ENCODE measurements at regions not wholly inside any gene's neighbourhood (a gene's known extent, or its start where the extent isn't known, plus 50 kb on each side); places are given as distances from the start of the nearest gene placed in this dataset.

DNA sequence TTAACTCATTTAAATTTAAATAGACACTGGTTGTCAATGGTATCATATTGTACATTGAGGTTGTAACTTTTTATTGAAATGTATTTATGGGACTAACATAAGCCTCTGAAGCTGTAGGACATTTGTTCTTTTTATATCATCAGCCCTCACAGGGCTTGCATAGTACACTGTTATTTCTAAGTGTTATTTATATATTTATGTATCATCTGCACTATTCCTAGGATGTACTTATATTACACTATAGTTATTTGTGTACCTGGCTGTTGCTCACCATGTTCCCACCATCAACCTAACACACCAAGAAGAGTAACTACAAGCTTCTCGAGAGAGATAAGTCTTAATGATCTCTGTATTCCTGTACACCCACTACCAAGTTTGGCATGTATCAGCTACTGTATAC, 224.7 kb downstream of the PPP1R3A start:
- no peak for DNase-seq (ENCODE audit: low spot score)
- TF ChIP-seq, protein P1, sequence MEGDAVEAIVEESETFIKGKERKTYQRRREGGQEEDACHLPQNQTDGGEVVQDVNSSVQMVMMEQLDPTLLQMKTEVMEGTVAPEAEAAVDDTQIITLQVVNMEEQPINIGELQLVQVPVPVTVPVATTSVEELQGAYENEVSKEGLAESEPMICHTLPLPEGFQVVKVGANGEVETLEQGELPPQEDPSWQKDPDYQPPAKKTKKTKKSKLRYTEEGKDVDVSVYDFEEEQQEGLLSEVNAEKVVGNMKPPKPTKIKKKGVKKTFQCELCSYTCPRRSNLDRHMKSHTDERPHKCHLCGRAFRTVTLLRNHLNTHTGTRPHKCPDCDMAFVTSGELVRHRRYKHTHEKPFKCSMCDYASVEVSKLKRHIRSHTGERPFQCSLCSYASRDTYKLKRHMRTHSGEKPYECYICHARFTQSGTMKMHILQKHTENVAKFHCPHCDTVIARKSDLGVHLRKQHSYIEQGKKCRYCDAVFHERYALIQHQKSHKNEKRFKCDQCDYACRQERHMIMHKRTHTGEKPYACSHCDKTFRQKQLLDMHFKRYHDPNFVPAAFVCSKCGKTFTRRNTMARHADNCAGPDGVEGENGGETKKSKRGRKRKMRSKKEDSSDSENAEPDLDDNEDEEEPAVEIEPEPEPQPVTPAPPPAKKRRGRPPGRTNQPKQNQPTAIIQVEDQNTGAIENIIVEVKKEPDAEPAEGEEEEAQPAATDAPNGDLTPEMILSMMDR (IDR thresholded peaks at IDR 0.05) = no peak
- Histone ChIP-seq H3K4me1 (no peaks in the 10 kb centered on the region), H3K4me3 (no peak overlapping the region), H3K27ac (no peak overlapping the region), H3K36me3 (no peaks in the 10 kb centered on the region), H3K9me3 (no peaks in the 10 kb centered on the region), H3K27me3 (no peaks in the 10 kb centered on the region)

DNA sequence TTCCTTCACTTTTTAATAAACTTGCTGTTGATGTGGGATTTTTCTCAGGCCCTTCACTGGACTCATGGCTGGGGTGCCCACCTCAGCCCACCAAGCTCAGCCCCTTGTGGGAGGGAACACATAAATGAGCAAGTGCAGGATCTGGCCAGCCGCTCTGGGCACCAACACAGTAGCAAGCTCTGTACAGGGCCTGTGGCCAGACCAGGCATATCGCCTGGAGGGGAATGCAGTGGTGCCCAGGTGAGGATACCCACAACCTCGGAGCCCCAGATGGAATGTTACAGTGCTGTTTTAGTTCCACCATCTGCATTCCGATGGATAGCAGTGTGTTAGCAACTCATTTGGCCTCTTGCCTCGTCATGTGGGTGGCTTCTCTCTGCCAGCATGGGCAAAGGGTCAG, 234.6 kb downstream of the PPP1R3A start:
- no peak for DNase-seq (ENCODE audit: low spot score)
- TF ChIP-seq, protein P1 (IDR thresholded peaks at IDR 0.05) = no peak
- Histone ChIP-seq H3K9me3 (no peaks in the 10 kb centered on the region), H3K27me3 (no peaks in the 10 kb centered on the region), H3K27ac (no peak overlapping the region), H3K36me3 (no peaks in the 10 kb centered on the region), H3K4me1 (no peaks in the 10 kb centered on the region), H3K4me3 (no peak overlapping the region)

DNA sequence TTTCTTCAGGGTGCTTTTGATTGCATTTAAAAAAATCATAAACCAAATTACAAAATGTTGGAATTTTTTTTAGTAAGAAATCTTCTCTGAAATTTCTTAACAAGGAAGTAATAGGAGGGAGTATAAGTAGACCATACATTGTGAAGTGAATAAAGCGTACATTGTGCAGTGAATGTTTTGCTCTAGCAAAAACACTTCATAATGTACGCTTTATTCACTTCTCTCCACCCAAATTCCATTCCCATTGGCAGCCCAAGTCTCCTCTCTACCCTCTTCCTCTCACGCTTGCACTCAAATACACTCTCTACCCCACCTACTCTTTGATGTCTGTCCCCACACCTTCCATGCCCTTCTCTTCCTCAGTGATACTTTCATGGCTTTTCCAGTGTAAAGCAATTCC, 241.0 kb downstream of the PPP1R3A start:
- Histone ChIP-seq H3K27ac (no peak overlapping the region), H3K4me1 (no peaks in the 10 kb centered on the region), H3K4me3 (no peak overlapping the region), H3K9me3 (no peaks in the 10 kb centered on the region), H3K36me3 (no peaks in the 10 kb centered on the region), H3K27me3 (no peaks in the 10 kb centered on the region)
- TF ChIP-seq, protein P1 (IDR thresholded peaks at IDR 0.05) = no peak
- DNase-seq (ENCODE audit: low spot score) = no peak

DNA sequence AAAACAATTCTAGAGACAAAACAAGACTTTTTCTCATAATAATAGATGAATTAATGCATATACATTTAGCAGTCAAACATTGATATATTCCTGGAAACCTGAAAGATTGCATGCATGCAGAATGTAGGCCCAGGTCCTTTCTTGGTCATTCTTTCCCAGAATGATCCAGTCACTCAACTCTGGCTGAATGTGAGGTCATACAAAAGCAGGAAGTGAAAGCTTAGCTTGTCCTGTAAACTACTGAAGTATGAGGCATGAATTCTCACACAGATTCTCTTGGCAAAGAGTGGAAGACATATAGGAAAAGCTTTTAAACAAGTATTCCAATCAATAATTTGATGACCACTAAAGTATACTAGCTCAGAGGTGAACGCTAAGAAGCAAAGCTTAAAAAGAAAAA, 253.9 kb downstream of the PPP1R3A start:
- TF ChIP-seq, protein P1 (IDR thresholded peaks at IDR 0.05) = no peak

GRCh38 chr7:113659416-113659815, 259.4 kb downstream of the PPP1R3A start:
- Histone ChIP-seq H3K9me3 (peaks cover 0 to 7% of the 10 kb centered on the region in 2 donors), H3K27me3 (no peaks in the 10 kb centered on the region), H3K27ac (no peak overlapping the region), H3K4me3 (no peak overlapping the region), H3K4me1 (no peaks in the 10 kb centered on the region), H3K36me3 (no peaks in the 10 kb centered on the region)
- no peak for DNase-seq (ENCODE audit: low spot score)
- TF ChIP-seq, protein P1 (IDR thresholded peaks at IDR 0.05) = no peak

More for the DNA sequence above, 253.9 kb downstream of the PPP1R3A start:
- DNase-seq (ENCODE audit: low spot score) = no peak
- H3K36me3 ChIP-seq = no peaks in the 10 kb centered on the region
- no peaks in the 10 kb centered on the region for H3K4me1 ChIP-seq
- no peak overlapping the region for H3K4me3 ChIP-seq
- no peak overlapping the region for H3K27ac ChIP-seq
- peaks cover 0 to 15% of the 10 kb centered on the region in 2 donors for H3K9me3 ChIP-seq
- no peaks in the 10 kb centered on the region for H3K27me3 ChIP-seq

DNA sequence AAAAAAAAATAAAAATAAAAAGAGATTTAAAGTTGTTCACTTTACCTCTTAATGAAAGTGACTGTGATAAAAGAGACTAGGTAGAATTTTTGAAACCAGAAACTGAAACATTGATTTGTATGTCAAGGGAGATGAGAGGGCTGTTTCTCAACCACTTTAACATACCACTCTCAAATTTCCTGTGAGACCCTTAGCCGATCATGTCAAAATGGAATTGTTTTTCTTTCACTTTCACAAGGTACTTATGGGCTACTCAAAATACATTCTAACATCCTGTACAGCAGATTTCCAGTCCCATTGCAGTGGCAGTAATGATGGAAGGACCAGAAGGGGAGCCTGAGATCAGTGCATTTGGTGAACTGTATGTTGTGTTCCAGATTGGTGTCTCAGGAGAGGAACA, 261.2 kb downstream of the PPP1R3A start:
- no peak for DNase-seq (ENCODE audit: low spot score)
- Histone ChIP-seq H3K9me3 (no peaks in the 10 kb centered on the region), H3K4me1 (no peaks in the 10 kb centered on the region), H3K27ac (no peak overlapping the region), H3K36me3 (no peaks in the 10 kb centered on the region), H3K4me3 (no peak overlapping the region), H3K27me3 (no peaks in the 10 kb centered on the region)
- TF ChIP-seq, protein P1 (IDR thresholded peaks at IDR 0.05) = no peak

Measured in right atrium auricular region (tissue), 2 donors.